Ishikawa (cell line): ENCODE measurements at regions not wholly inside any gene's neighbourhood (a gene's known extent, or its start where the extent isn't known, plus 50 kb on each side); places are given as distances from the start of the nearest gene placed in this dataset.

Experiments
- CEBPB ChIP-seq: IDR thresholded peaks from 2 replicates; pipeline ENCODE4 v1.6.1; 2012
- CREB1 ChIP-seq: IDR thresholded peaks from 2 replicates; pipeline ENCODE4 v1.6.1; 2012; ENCODE audit warnings: low read depth
- EGR1 ChIP-seq: IDR thresholded peaks from 2 replicates; pipeline ENCODE4 v1.6.1; 2012
- EP300 ChIP-seq: IDR thresholded peaks from 2 replicates; pipeline ENCODE4 v1.6.1; 2012; ENCODE audit warnings: borderline replicate concordance
- FOXM1 ChIP-seq: IDR thresholded peaks from 2 replicates; pipeline ENCODE4 v1.6.1; 2012; ENCODE audit warnings: low read depth, borderline replicate concordance
- MAX ChIP-seq: IDR thresholded peaks from 2 replicates; pipeline ENCODE4 v1.6.1; 2012
- NFIC ChIP-seq: IDR thresholded peaks from 2 replicates; pipeline ENCODE4 v1.6.1; 2012
- RAD21 ChIP-seq: IDR thresholded peaks from 2 replicates; pipeline ENCODE4 v1.6.1; 2012; ENCODE audit warnings: low read depth
- REST ChIP-seq: IDR thresholded peaks from 2 replicates; pipeline ENCODE4 v1.6.1; 2012; ENCODE audit warnings: low read depth, mild to moderate bottlenecking
- TAF1 ChIP-seq: IDR thresholded peaks from 2 replicates; pipeline ENCODE4 v1.6.1; 2012; ENCODE audit warnings: low read depth, mild to moderate bottlenecking
- TCF12 ChIP-seq: IDR thresholded peaks from 2 replicates; pipeline ENCODE4 v1.6.1; 2012; ENCODE audit warnings: low read depth
- TEAD4 ChIP-seq: IDR thresholded peaks from 2 replicates; pipeline ENCODE4 v1.6.1; 2012
- YY1 ChIP-seq: IDR thresholded peaks from 2 replicates; pipeline ENCODE4 v1.6.1; 2012; ENCODE audit warnings: low read depth
- ZBTB7A ChIP-seq: IDR thresholded peaks from 2 replicates; pipeline ENCODE4 v1.6.1; 2012; ENCODE audit warnings: low read depth

GRCh38 chr4:125482822-125483221 lies 168.1 kb downstream of the FAT4 start:
- TF ChIP-seq CEBPB: no peak
- TF ChIP-seq EGR1: no peak
- TF ChIP-seq ZBTB7A: no peak
- TF ChIP-seq EP300: no peak
- TF ChIP-seq TAF1: no peak
- no peak for TF ChIP-seq REST
- no peak for TF ChIP-seq FOXM1
- TF ChIP-seq CREB1: no peak
- no peak for TF ChIP-seq RAD21
- no peak for TF ChIP-seq TEAD4
- no peak for TF ChIP-seq MAX
- no peak for TF ChIP-seq NFIC
- TF ChIP-seq TCF12: no peak
- TF ChIP-seq YY1: no peak
